K562 (cell line): ENCODE measurements at regions not wholly inside any gene's neighbourhood (a gene's known extent, or its start where the extent isn't known, plus 50 kb on each side); places are given as distances from the start of the nearest gene placed in this dataset.

ENCODE experiments used
- ATAC-seq: fragments of 200-7000 bp; cut with Tn5 transposase; 3 replicates; pipeline ENCODE4 v1.9.1; 2020; ENCODE audit warnings: moderate library complexity
- BruUV-seq: library from RNA; stranded (reverse); fragments of 400-500 nt; replicated peaks from 2 replicates; lab custom pipeline; 2021; lab: Mats Ljungman, UMichigan
- CTCF ChIA-PET: fragments of 300-600 bp; formaldehyde crosslinking; extraction: SDS; loops from one replicate; lab custom pipeline; 2021; ENCODE audit warnings: low intra/inter-chr PET ratio; lab: Yijun Ruan, JAX
- POLR2A ChIA-PET: fragments of 300-600, 350-650 bp; sonication (Branson Sonifier 250); formaldehyde crosslinking; extraction: SDS; loops from one replicate; lab custom pipeline; 2021; ENCODE audit warnings: antibody characterized with exemption, inconsistent platforms; lab: Yijun Ruan, JAX
- DNase-seq, 4 experiments: peaks; one replicate each; pipeline versions ENCODE4 v3.0.0 to v3.0.0-alpha.2; 2011 to 2018; ENCODE audit warnings: low spot score in 3 of 4, mixed read lengths in 3 of 4; ENCODE audit errors: extremely low read depth in 1 of 4
- FAIRE-seq: peaks from 2 replicates; lab custom pipeline; 2011; peaks lifted over from hg19 to GRCh38; lab: Jason Lieb, UNC
- H2AFZ ChIP-seq: 2 replicates; pipeline ENCODE4 v1.6.0; 2011; ENCODE audit warnings: low read depth, low read length, control low read depth, inconsistent platforms
- H3K27ac ChIP-seq: fragments of 200-600 bp; 3 replicates; pipeline ENCODE4 v1.8.0; 2011; ENCODE audit warnings: low read depth, mild to moderate bottlenecking, control low read depth, inconsistent platforms, low read length, moderate library complexity, mixed read lengths; ENCODE audit errors: extremely low read depth
- H3K27me3 ChIP-seq, 2 experiments: fragments of 300-600 bp in 1 of 2; 2 replicates in 1 of 2; 3 replicates in 1 of 2; pipeline versions ENCODE4 v1.6.0 to v1.8.0; 2011; ENCODE audit warnings: inconsistent platforms in 2 of 2, low read length in 2 of 2, mild to moderate bottlenecking in 1 of 2, mixed read lengths in 1 of 2, moderate library complexity in 1 of 2; ENCODE audit not compliant: control insufficient read depth in 2 of 2, insufficient read depth in 2 of 2
- H3K36me3 ChIP-seq: fragments of 300-600 bp; 3 replicates; pipeline ENCODE4 v1.8.0; 2011; ENCODE audit warnings: mild to moderate bottlenecking, low read length, inconsistent platforms; ENCODE audit not compliant: control insufficient read depth, insufficient read depth
- H3K4me1 ChIP-seq, 2 experiments: fragments of 200-600 bp in 1 of 2; replicated peaks in 1 of 2; 2 replicates in 1 of 2; 3 replicates in 1 of 2; pipeline versions ENCODE4 v1.5.1 to v1.8.0; 2011; ENCODE audit warnings: inconsistent platforms in 2 of 2, low read length in 2 of 2, mild to moderate bottlenecking in 1 of 2, mixed read lengths in 1 of 2, moderate library complexity in 1 of 2; ENCODE audit not compliant: control insufficient read depth in 2 of 2, insufficient read depth in 2 of 2
- H3K4me2 ChIP-seq: 2 replicates; pipeline ENCODE4 v1.6.1; 2011; ENCODE audit warnings: low read length, control low read depth, inconsistent platforms, mixed read lengths; ENCODE audit not compliant: insufficient read depth
- H3K4me3 ChIP-seq: fragments of 200-600 bp; sonication (generic), shearing (Covaris generic); 2 replicates; pipeline ENCODE4 v1.5.1; 2016; ENCODE audit warnings: control low read depth, inconsistent platforms
- H3K79me2 ChIP-seq: fragments of 200-600 bp; 3 replicates; pipeline ENCODE4 v1.8.0; 2011; ENCODE audit warnings: low read length, inconsistent platforms; ENCODE audit not compliant: control insufficient read depth, insufficient read depth
- H3K9ac ChIP-seq, 2 experiments: 2 replicates each; pipeline versions ENCODE4 v1.6.0 to v1.6.1; 2011; ENCODE audit warnings: low read depth in 2 of 2, low read length in 2 of 2, control low read depth in 1 of 2, inconsistent platforms in 1 of 2, mild to moderate bottlenecking in 1 of 2, mixed read lengths in 1 of 2; ENCODE audit not compliant: insufficient read depth in 1 of 2
- H3K9me1 ChIP-seq: one replicate; pipeline ENCODE4 v1.6.0; 2011; ENCODE audit warnings: inconsistent platforms, mild to moderate bottlenecking, low read length, moderate library complexity; ENCODE audit not compliant: control insufficient read depth, insufficient read depth
- H3K9me3 ChIP-seq: replicated peaks from 2 replicates; pipeline ENCODE4 v1.5.1; 2011; ENCODE audit warnings: low read depth, low read length, inconsistent platforms; ENCODE audit not compliant: control insufficient read depth, insufficient read depth
- H4K20me1 ChIP-seq: replicated peaks from 2 replicates; pipeline ENCODE4 v1.6.1; 2011; ENCODE audit warnings: low read length, inconsistent platforms, mixed read lengths; ENCODE audit not compliant: control insufficient read depth, insufficient read depth
- CEBPG ChIP-seq, 3 experiments: fragments of 200-800 bp in 1 of 3; sonication (Bioruptor generic) in 1 of 3; sonication (generic) in 1 of 3; formaldehyde crosslinking in 1 of 3; IDR thresholded peaks in 2 of 3; conservative IDR thresholded peaks in 1 of 3; 2 replicates each; pipeline versions ENCODE4 v1.6.1 to v1.8.0; 2016 to 2022; ENCODE audit warnings: missing compliant biosample characterization in 2 of 3, missing genetic modification characterization in 2 of 3, mild to moderate bottlenecking in 1 of 3, missing genetic modification reagents in 1 of 3
- CREB3L1 ChIP-seq: fragments of 450-650 bp; IDR thresholded peaks from 2 replicates; pipeline ENCODE4 v1.6.1; 2014; ENCODE audit warnings: low read depth, mild to moderate bottlenecking, moderate library complexity, borderline replicate concordance
- JUND ChIP-seq, 2 experiments: IDR thresholded peaks; 2 replicates in 1 of 2; 3 replicates in 1 of 2; pipeline ENCODE4 v1.6.1; 2011; ENCODE audit warnings: borderline replicate concordance in 2 of 2, low read depth in 2 of 2, low read length in 2 of 2, improper control_type of control experiment in 1 of 2, missing biosample characterization in 1 of 2, missing genetic modification characterization in 1 of 2, missing genetic modification reagents in 1 of 2
- MAFK ChIP-seq: IDR thresholded peaks from 2 replicates; pipeline ENCODE4 v1.6.1; 2011; ENCODE audit warnings: low read length, improper control_type of control experiment
- MAZ ChIP-seq, 2 experiments: fragments of 450-650 bp in 1 of 2; sonication (generic) in 1 of 2; formaldehyde crosslinking; IDR thresholded peaks in 1 of 2; conservative IDR thresholded peaks in 1 of 2; 2 replicates each; pipeline versions ENCODE4 v1.4.0 to v1.5.0; 2020; ENCODE audit warnings: mild to moderate bottlenecking in 1 of 2, missing genetic modification reagents in 1 of 2
- NKRF ChIP-seq: fragments of 450-650 bp; IDR thresholded peaks from 2 replicates; pipeline ENCODE4 v1.6.1; 2016; ENCODE audit warnings: borderline replicate concordance
- RBM22 ChIP-seq: fragments of 200-400 bp; formaldehyde crosslinking; IDR thresholded peaks from 2 replicates; pipeline ENCODE4 v1.6.1; 2018; ENCODE audit warnings: low read length, low read depth; ENCODE audit not compliant: poor library complexity, severe bottlenecking
- SIN3B ChIP-seq: fragments of 450-650 bp; IDR thresholded peaks from 2 replicates; pipeline ENCODE4 v1.6.1; 2017; ENCODE audit warnings: low read depth, mild to moderate bottlenecking, moderate library complexity
- TARDBP ChIP-seq: fragments of 450-650 bp; IDR thresholded peaks from 2 replicates; pipeline ENCODE4 v1.6.1; 2016
- ZNF197 ChIP-seq: fragments of 200-800 bp; sonication (Bioruptor generic); IDR thresholded peaks from 2 replicates; pipeline ENCODE4 v1.6.1; 2016; ENCODE audit warnings: low read depth, missing genetic modification characterization, missing compliant biosample characterization
- WGBS: fragments of 100-300 bp; shearing (Covaris generic); methylation state at CpG from one replicate; pipeline ENCODE4 v1.1.6; 2016; ENCODE audit warnings: low coverage, mixed read lengths; ENCODE audit not compliant: insufficient coverage; ENCODE audit errors: missing lambda C conversion rate; 5-methylcytosine and 5-hydroxymethylcytosine counted together
- in situ Hi-C: fragments of 300-500 bp; cut with MboI; formaldehyde crosslinking; loops from 4 replicates; pipeline ENCODE4 v1.15.0; 2018; ENCODE audit warnings: inconsistent platforms, mixed read lengths
- intact Hi-C: fragments of 100-400 bp; cut with micrococcal nuclease; formaldehyde crosslinking; loops from 2 replicates; pipeline ENCODE4 v1.14.2; 2022

GRCh38 chr14:106222731-106223130 is 696.3 kb downstream of the TMEM121 start:
- no peak overlapping the region for H3K9ac ChIP-seq
- POLR2A ChIA-PET: no interaction called here
- H3K27me3 ChIP-seq: peaks cover 0 to 7% of the 10 kb centered on the region in 2 experiments; a peak in 2 of 5 replicates
- H3K4me3 ChIP-seq: no peak overlapping the region
- no peaks in the 10 kb centered on the region for H3K36me3 ChIP-seq
- H3K4me1 ChIP-seq: no peaks in the 10 kb centered on the region
- no peak overlapping the region for H3K27ac ChIP-seq
- DNase-seq: no peak
- no peak overlapping the region for H2AFZ ChIP-seq
- H4K20me1 ChIP-seq: no peaks in the 10 kb centered on the region
- in situ Hi-C loops: no loop called here
- no peaks in the 10 kb centered on the region for H3K79me2 ChIP-seq
- CTCF ChIA-PET: no interaction called here
- no peak for FAIRE-seq
- H3K4me2 ChIP-seq: no peak overlapping the region
- 6% methylated on average over 3 of the region's 3 CpGs for WGBS
- BruUV-seq: no TSS peak
- ATAC-seq: no peak
- TF ChIP-seq TARDBP (no peak), CEBPG (CRISPR knock-in tag; IDR thresholded peaks at IDR 0.05) (no peak), CEBPG (tag; conservative IDR thresholded peaks at IDR 0.05 in 1 of 2, IDR thresholded peaks at IDR 0.05 in 1 of 2) (no peak), ZNF197 (CRISPR knock-in tag) (no peak), MAZ (CRISPR knock-in tag; conservative IDR thresholded peaks at IDR 0.05 in 1 of 2, IDR thresholded peaks at IDR 0.05 in 1 of 2) (no peak), CREB3L1 (no peak), JUND (IDR thresholded peaks at IDR 0.05; ENCODE audit: borderline replicate concordance, low read depth, low read length) (no peak), JUND (tag; IDR thresholded peaks at IDR 0.05; ENCODE audit: borderline replicate concordance, low read depth, low read length) (no peak), SIN3B (no peak), NKRF (no peak), MAFK (no peak), RBM22 (no peak)
- no peaks in the 10 kb centered on the region for H3K9me3 ChIP-seq
- H3K9me1 ChIP-seq: no peaks in the 10 kb centered on the region
- intact Hi-C loops: no loop called here
